NCI-H510A treated with DMSO at 0.1 percent for 48 hours (cell line): ENCODE measurements at regions not wholly inside any gene's neighbourhood (a gene's known extent, or its start where the extent isn't known, plus 50 kb on each side); places are given as distances from the start of the nearest gene placed in this dataset.
"Not testable (repeated sequence)": the region's sequence is repeated elsewhere in the genome, so short reads cannot be mapped to it uniquely, and the experiment has no call there.

ENCODE experiments used
- DNase-seq: peaks from one replicate; lab custom pipeline; 2025; lab: John Stamatoyannopoulos, UW

DNA sequence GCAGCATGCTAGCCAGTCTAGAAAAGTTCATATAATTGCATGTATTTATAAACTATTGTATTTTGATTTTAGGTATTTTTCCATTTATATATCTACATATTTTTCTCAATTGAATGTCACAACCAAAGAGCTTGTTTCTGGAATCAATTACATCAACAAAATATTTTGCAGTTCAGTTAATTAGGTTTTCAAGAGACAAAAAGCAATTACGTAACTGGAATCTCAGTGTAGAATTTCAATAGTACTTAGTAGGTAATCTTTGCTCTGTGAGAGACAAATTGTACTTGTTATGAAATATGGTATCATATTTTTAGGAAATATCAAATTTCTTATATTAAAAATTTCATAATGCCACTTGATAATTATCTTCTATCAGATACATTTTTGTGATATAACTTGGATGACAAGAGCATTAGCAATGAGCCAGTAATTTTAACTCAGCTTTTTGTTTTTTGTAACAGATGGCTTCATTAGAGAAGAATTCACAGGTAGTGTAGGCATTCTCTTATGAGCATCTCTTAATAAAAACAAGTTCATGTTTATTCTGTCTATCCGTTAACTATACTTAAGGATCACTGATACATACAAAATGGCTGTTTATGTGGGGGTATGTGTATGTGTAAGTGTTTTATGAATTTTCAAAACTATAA, 774.7 kb downstream of the C12orf50 start:
- no peak for DNase-seq

DNA sequence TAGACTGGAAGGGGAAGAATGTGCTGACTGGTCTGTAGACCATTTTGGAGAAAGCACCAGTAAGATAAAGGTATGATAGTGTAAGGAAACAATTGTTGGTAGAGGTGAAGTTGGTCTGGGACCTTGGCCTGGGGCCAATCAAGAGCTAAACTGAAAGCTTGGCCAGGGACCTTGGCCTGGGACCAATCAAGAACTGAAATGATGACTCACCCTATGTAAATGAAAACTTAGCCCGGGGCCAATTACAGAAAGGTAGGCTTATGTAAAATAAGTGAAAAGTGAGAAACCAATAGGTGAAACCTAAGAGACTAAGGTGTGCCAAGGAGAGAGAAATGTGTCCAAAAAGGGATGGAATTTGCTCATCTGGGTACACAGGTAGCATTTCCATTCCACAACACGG, 776.0 kb downstream of the C12orf50 start:
- DNase-seq, result no peak

DNA sequence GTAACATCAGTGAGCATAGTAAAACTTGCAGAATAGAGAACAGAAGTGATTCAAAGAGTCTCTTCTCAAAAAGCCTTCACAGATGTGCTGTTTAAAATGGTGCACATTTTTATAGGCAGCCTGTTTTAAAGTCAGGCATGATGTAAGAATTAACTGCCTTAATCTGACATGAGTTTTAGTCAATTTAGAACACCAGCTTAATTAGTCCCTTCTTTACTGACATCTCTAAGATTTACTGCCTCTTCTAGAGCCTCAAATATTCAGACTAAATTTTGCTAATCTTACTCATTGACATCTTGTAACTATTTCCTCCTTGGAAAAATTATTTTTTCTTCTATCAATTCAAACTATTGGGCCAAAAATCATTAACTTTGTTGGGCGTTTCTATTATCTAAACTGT, 782.5 kb downstream of the C12orf50 start:
- no peak for DNase-seq

DNA sequence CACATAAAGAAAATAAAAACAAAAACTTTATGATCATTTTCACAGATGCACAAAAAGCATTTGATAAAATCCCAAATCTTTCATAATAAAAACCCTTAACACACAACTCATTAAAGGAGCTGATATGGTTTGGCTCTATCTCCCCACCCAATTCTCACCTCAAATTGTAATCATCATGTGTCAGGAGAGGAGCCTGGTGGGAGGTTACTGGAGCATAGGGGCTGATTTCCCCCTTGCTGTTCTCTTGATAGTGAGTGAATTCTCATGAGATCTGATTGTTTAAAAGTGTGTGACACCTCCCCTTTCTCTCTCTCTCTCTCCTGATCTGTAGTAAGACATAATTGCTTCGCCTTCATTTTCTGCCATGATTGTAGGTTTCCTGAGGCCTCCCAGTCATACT, 790.7 kb downstream of the C12orf50 start:
- DNase-seq, result no peak

DNA sequence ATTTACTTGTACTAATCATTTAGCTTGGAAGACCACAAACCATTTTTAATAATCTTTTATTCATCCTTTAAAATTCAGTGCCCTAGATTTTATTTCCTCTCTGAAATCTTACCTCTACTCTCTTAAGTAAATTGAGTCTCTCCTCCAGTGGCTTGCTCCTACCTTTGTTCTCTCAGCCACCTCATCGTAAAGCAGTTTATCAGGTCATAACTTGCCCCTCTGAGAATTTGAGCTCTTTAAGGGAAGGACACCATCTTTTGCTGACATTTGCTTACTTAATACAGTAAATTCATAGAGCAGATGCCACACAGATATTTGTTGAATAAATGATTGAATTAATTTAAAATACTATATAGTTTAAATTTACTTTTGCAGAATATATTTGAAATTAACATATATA, 794.3 kb downstream of the C12orf50 start:
- DNase-seq, result no peak

DNA sequence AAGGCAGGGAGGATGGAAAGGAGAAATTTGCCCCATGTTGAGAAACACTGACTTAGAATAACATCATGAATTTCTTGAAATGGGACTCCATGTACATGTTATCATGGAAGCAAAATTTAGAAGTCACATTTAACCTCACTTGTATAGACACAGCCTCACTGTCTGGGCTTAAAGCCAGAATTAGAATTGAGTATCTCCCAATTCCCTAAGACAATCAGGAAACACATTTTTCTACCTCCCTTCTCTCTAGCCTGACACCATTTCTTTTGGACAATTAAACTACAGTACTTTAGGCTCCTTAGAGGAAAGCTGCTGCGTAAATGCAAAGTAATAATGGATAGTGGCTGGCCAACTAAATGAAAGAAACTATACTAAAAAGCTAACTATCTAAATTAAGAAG, 795.5 kb downstream of the C12orf50 start:
- DNase-seq, result no peak

DNA sequence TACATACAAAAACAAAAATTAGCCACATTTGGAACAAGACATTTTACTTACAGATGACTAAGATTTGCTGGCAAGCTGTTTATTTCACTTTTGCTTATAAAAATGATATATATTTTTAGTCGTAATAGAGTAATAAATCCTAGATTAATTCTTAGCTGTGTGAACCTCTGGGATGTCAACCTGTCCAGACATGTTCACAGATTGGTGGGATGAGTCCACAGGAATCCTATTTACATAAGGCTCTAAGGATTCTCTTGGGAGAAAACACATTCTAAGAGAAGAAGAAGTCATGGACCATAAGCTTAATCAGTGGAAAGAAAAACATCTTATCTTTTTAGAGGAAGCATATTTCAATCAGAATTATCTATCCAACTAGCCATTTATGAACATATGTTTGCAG, 797.4 kb downstream of the C12orf50 start:
- DNase-seq, result no peak

DNA sequence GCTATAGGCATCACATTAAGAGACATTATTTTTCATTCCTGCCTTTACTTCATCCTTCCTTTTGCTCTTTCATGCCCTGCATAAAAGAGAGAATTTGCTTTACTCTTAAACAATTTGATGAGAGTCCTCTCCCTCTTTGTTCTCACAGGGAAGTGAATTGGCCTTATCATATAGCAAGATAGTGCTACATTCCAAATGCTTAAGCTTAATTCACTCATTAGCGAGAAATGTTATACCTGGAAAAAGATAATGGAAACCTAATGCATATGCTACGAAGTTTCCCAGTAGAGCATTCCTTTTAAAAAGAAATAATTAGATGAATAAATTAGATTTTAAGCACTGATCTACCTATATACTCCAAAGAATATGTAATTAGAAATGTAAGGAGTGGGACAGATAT, 798.8 kb downstream of the C12orf50 start:
- DNase-seq, result no peak

DNA sequence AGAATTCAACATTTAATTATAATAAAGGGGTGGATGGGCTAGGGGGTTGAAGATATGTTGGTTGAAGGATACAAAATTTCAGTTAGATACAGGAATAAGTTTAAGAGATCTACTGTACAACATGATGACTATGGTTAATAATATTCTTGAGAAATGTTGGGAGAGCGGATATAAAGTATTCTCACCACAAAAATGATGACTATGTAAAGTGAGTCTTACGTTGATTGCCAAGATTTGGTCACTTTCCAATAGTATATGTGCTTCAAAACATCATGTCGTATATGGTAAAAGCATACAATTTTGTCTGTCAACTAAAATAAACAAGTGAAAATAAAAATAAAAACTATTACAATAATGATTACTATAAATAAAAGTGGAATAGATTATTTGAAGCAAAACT, 802.0 kb downstream of the C12orf50 start:
- DNase-seq, result no peak

DNA sequence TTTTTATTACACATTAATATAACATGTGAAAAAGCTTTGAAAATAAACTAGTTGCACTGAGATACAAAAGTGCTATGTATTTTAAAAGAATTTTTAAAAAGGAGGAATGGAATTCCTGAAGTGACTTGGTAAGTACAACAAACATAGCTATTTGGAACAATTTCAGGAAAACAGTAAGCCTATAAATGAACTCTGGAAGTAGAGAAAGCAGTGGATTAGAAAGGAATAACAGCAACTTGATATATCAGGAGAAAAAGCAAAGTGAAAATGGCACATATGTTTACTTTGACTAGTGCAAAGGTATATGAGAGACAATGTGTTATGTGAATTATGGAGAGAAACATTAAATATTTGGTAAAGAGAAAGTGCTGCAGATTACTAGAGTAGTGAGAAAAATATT, 811.7 kb downstream of the C12orf50 start:
- no peak for DNase-seq

DNA sequence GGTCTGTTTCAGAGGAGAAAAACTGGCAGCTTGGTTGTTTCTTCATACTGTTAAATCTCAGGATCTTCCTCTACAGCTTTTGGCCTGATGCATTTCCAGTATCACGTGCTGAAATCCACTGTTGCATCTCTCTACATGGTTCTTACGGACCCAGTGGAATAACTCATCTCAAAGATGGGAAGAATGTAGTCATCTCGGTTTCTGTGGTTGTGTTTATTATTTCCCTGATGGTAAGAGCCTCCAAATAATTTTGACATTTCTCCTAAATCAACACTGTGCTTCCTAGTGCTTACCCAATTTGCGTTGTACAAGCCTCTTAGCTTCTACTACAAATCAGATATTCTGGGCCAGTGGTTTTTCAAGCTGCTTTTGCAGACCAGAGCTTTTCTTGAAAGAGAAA, 812.8 kb downstream of the C12orf50 start:
- no peak for DNase-seq

DNA sequence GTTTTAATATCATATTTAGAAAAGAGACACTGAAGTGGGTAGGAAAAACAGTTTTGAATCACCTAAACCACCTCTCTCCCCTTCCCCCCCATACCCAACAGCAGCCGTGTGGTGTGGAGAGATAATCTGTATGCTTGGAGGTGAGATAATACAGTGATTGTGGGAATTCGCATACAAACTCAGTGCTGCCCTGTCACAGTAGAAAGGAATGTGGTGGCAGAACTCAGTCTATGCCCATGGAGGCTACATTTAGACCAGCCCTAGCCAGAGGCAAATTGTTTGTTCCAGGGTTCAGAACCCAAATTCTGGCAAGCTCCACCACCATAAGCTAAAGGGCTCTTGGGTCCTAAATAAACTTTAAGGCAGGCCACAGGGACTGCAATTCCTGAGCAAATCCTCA, 827.0 kb downstream of the C12orf50 start:
- no peak for DNase-seq

DNA sequence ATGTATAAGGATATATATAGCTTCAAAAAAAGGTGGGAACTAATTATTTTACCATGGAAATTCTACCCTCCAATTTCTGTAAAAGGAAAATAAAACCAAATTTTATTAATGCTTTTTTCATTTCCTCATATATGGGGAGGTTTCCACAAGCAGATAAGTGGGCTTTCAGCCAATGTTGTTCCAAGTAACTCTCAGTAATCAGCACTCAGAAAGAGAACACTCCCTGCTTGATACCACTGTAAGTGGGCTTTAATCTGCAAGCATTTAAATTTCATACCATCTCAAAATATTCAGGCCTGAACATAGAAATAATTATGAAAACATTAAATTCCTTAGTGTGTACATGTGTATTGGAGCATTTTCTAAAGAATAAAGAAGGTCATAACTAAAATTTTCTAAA, 827.6 kb downstream of the C12orf50 start:
- no peak for DNase-seq

DNA sequence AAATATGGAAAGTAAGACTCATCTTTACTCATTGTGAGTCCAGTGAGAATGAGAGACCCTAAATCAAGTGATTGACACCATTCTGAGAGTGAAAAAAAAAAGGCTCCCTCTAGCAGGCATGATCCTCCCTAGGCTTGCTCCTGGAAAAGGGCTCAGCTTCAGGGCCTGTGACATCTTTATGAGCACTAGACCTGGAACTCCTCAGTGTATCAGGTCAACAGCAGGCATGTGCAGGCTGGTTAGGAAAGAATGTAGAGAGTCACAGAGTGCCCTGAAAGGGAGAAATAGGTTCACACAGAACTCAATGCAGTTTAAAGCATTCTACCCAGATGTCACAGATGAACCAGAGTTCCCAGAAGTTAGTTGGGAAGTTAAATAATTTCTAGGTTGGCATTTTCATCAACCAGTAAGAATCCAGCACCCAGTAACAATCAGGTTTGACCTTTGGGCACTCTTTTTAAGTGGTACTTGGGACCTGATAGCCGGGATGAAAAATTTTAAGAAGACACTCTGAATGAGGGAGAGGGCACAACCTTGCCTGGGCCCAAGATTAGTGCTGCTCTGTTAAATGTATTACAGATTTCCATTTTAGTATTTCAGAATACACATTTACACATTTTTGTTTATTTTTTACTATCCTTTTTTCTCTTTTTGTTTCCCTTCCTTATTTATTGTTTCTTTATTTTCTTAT, 828.8 kb downstream of the C12orf50 start:
- DNase-seq, result no peak

DNA sequence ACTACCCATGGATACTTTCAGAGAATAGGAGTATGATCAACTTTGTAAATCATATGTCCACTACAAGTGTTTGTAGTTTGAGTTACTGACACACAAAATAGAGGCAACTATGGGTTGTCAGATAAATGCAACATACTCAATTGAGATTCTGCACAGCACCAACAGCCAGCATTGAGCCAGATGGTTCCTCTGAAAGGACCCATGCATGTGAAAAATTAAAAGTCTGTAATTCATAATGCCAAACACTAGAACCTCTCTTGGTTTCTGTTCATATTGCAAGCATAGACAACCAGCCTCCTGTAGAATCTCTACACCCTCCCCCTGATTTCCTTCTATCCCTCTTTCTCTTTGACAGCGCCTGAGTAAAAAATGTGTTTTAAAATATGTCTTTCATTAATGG, 831.0 kb downstream of the C12orf50 start:
- no peak for DNase-seq

DNA sequence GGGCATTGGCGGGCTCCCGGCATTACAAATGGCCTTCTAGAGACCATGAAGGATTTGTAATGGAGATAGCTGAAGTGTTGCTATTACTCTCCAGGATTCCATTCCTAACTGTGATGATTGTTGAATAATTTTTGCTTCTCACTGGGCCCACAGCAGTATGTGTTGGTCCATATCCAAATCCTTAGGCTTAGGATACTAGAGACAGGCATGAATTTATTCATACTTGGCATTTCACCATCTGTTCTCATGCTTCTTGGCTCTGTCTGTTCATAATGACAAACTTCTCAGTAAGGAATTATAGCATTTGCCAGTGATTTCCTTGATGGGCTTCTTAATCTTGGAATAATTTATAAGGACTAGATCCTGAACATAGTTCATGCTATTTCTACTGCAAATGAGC, 832.9 kb downstream of the C12orf50 start:
- no peak for DNase-seq

DNA sequence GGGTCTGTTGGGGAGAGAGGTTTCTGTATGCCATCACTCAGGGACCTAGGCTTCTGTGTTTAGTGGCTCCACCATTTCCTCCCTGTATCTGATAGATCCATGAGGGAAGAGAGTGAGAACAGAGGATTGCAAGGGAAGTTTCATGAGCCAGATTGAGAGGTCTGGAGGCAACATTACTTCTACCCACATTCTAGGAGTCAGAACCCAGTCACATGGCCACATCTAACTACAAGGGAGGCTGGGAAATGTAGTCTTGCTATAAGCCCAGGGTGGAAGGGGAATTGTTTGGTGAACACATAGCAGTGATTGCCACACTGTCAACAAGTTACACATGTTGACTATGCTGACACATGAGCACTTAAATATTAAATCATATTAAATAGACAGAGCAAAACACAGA, 834.8 kb downstream of the C12orf50 start:
- not testable (repeated sequence) for DNase-seq

DNA sequence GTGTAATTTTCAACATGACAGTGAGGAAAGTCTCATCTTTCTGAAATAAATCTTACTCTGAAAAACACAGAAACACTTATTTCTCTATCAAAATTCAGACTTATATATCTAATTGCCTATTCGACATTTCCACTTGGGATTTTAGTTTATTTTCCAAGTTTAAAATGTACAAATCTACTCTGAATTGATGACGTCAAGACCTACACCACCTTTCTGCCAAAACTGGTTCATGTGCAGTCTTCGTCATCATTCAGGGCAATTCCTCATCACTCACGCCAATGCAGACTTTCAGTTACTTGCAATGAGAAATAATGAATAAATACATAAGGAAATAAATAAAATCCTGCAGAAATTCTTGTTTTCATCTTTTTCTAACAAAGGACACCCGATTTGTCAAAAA, 843.8 kb downstream of the C12orf50 start:
- DNase-seq, result no peak

DNA sequence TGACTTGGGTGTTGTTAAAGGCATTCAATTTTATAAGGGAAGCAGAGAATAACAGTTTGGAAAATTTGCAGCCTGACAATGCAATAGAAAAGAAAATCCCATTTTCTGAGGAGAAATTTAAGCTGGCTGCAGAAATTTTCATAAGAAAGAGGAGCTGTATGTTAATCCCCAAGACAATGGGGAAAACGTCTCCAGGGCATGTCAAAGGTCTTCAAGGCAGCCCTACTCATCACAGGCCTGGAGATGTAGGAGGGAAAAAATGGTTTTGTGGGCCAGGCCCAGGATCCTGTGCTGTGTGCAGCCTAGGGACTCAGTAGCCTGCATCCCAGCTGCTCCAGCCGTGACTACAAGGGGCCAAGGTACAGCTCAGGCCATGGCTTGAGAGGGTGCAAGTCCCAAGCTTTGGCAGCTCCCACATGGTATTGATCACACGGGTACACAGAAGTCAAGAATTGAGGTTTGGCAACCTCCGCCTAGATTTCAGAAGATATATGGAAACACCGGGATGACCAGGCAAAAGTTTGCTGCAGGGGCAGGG, 846.4 kb downstream of the C12orf50 start:
- no peak for DNase-seq

DNA sequence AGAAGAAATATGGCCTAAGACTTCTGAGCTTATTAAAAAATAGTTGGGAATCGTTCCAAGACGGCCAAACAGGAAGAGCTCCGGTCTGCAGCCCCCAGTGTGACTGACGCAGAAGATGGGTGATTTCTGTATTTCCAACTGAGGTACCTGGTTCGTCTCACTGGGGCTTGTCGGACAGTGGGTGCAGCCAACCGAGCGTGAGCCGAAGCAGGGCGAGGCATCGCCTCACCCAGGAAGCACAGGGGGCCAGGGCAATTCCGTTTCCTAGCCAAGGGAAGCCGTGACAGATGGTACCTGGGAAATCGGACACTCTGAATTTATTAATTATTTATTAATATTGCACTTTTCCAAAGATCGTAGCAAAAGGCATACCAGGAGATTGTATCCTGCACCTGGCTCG, 857.8 kb downstream of the C12orf50 start:
- DNase-seq, result no peak

DNA sequence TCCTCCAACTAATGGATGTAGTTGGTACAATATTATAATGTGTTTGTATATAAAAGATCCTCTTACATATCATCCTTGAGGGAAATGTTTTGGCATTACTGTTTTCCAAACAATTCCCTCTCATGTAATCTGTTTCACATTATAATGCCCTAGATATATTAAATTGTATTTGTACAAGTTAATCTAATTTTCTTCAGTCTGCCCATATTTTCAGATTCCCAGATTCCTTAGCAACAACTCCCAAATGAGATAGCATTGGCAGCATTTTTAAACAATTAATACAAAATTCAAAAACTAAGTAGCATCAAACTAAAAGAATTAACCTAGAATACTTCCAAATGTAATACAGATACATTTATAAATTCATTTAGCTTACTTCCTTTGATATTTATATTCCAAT, 860.2 kb downstream of the C12orf50 start:
- DNase-seq, result no peak

DNA sequence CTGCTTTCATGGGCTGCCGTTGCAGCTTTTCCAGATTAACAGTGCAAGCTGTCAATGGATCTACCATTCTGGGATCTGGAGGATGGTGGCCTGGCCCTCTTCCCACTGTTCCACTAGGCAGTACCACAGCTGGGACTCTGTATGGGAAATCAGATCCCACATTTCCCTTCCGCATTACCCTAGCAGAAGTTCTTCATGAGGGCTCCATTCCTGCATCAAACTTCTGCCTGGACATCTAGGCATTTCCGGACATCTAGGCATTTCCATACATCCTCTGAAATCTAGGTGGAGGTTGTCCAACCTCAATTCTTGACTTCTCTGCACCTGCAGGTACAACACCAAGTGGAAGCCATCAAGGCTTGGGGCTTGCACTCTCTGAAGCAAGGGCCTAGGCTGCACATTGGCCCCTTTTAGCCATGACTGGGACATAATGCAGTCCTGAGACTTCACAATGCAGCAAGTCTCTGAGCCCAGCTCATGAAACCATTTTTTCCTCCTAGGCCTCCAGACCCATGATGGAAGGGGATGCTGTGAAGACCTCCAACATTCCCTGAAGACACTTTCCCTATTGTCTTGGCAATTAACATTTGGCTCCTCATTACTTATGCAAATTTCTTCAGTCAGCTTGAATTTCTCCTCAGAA, 863.3 kb downstream of the C12orf50 start:
- DNase-seq, result no peak

DNA sequence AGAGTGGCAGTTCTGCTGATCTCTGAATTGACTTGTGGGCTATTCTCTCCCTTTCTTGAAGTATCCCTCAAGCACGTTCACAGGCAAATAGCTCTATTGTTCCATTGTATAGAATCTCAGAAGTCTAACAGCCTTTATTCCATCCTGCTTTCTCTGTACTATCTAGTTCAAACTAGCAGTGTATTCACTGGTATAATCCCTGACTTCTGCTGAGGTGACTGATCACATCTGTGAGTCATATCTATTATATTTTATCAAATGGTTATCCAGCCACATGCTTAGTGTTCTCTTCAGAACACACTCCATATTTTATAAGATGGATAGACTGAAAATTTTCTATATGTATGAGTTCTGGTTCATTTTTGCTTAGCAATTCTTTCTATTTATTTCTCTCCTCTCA, 866.1 kb downstream of the C12orf50 start:
- DNase-seq, result no peak
